GM18868 (cell line): ENCODE measurements at regions not wholly inside any gene's neighbourhood (a gene's known extent, or its start where the extent isn't known, plus 50 kb on each side); places are given as distances from the start of the nearest gene placed in this dataset.

ENCODE experiments used
- ATAC-seq: cut with Tn5 transposase; IDR thresholded peaks from one replicate; pipeline ENCODE4 v1.9.1; 2021; ENCODE audit warnings: mild to moderate bottlenecking, moderate library complexity; ENCODE audit not compliant: unreplicated experiment

DNA sequence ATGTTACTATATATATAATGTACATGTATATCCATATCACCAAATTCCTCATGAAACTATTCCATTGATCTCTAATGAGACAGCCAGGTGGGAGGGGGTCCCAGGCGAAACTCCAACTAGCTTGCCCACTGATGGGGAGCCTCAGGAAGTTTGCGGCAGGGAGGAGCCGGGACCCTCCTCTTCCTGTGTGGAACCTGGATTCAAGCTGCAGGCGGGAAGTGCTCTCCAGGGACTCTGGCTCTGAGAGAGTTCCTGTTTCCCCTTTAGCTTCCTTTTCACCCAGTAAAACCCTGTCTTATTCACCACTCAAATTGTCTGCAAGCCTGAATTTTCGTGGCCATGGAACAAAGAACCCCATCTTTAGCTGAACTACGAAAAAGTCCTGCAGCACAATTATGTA lies 152.2 kb downstream of the OPN5 start:
- ATAC-seq: no peak

DNA sequence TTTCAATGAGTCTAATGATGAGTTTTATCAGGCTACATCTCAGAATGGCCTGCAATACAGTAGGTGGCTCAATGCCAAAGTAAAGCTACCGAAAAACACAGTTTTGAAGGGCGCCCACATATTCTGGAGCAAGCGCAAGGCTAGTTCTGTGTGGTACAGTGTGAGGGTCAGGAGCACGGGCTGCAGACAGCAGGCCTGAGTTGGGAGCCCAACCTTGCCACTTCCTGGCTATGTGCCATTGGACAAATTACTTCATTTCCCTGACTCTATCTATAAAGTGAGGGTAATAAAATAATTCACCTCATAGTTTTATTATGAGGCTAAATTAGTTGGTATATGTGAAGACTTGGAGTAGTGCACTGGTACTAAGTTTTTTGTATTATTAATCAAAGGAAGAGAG lies 150.7 kb downstream of the OPN5 start:
- ATAC-seq: no peak

- ATAC-seq: no peak
These were observed 142.2 kb downstream of the OPN5 start for GRCh38 chr6:47924001-47924400.

DNA sequence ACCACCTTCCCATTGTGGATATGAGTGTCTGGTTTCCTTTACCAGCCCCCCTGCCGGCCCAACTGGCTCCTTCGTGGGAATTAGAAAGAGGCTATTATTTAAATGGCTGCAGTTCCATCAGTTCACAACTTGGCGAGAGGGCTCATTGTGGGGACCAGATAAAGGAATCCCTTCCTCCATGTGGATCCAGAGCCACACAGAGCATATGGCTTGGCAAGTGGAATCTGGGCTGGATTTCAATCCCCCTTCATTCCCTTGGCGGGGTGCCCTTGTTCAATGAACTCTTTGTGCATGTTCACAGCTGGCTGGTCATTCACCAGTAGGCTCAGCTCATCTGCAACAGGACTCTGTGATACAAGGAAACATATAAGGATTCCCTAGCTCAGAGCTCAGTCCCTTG lies 140.6 kb downstream of the OPN5 start:
- ATAC-seq: no peak

DNA sequence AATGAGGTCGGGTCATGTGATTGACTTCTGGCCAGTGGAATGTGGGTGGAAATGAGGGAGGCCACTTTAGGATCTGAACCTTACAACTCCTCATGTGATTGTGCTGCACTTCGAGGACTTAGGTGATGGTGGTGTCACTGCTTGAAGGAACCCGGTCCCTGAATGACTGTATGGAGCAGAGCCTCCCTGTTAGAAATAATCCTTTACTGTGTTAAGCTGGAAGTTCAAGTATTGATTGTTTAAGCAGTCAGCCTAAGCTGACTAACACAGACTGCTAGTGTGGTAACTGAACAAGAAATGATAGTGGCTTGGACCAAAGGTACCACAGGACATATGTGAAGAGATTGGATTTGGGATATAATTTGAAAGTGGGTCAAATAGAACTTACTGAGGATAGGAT lies 138.0 kb downstream of the OPN5 start:
- no peak for ATAC-seq

DNA sequence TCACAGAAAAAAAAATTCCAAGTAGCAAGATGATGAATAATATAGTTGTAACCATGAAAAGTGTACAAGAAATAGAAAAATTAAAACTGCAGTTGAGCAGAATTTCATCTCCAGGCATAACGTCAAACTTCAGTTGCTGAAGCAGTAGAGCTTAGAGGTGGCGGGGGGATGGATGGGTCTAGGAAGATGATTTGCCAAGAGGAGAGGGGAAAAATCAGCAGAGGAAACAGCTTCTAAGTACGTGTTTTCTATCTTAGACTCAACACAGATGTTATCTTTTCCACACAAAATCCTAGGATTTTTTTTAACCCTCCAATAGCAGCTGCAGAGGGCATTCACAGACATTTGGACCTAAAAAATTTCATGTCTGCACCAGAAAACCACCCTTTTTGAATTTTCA lies 136.0 kb downstream of the OPN5 start:
- ATAC-seq: no peak

DNA sequence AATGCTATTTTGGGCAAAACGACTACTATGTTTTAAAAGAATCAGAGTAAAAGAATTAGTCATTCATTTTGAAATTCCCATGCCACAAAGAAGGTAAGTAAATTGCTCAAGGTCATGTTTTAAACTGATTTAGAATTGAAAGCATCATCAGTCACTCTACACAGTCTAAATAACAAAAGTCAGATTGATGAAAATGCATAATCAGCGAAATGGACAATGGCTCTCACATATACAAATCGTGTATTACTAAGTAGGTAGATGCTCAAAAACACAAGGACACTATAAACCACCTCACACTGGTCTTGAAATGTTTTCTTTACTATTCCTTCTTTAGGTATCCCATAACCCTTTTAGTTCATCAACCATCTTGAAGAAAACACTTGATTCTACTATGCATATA lies 135.4 kb downstream of the OPN5 start:
- ATAC-seq: no peak

GRCh38 chr6:47915017-47915416 lies 133.2 kb downstream of the OPN5 start:
- ATAC-seq: no peak

DNA sequence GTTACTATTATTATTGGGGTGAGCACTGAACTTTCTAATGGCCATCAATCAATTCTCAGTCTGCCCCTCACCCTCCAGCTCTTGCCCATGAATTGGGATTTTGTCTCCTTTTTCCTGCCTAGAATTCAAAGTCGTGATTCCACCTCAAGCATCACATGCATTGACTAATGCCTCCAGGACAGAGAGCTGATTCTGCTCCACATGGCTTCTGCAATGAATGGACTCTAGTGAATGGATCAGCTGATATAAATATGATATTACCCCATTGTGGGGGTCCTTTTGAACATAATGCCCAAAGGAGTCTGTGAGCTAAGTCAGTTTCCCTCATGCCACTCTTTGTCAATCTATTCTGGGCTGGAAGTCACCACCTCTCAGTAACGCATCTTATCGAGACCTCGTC lies 126.4 kb downstream of the OPN5 start:
- no peak for ATAC-seq

DNA sequence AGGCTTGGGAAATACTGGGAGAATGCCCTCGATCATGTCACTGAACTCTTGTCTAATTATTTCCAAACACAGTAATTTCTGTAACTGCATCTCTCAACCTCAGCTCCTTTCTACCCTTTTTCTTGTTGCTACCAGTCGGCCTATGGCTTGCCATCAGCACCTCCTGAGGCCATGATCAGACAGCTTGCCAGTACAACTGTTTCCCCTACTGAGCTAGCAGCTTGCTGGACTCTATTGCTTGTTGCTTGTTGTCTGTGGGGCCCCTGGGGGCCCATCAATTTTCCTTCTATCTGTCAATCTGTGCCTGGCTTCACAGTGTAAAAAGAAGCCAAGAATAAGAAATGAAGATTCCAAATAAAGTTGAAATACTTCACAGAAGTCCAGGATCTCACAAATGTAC lies 123.9 kb downstream of the OPN5 start:
- no peak for ATAC-seq

DNA sequence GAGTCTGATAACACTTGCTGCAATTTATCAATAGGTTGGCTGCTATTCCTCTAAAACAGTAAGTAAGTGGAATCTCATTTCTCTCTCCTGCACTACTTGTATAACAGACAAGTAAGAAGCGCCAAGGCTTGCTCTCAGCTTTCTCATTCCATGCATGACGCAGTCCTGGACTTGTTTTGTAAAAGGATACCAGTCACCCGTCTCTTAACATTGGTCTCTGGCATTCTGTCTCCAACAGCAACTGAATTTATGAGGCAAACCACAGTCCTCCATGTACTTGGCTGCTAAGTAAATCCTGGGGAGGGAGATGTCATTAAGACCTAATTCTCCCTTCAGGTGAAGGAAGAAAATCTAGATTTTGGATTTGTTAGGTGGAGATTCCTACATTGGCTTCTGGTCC lies 115.4 kb downstream of the OPN5 start:
- ATAC-seq: no peak

DNA sequence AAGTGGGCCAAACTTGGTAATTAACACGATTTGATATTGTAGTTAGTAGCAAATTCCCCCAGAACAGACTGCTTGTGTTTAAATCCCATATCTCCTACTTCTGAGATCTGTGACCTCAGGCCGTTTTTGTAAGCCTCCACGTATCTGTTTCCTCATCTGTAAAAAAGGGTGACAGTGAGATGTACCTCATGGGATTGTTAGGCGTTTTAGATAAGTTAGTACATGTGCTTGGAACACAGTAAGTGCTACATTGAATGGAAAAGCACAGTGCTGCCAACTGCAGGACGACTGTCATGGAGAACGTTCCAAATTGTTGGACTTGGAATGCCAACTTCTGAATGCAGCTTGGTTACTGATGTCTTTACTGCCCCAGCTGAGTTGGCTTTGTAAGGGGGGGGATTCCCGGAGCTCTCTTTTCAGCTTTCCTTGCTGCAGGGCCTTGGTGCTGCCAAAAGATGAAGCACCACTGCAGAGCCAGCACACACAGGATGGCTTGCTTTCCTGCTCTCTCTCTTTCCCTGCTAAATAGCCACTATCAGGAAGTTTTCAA lies 108.6 kb downstream of the OPN5 start:
- no peak for ATAC-seq

DNA sequence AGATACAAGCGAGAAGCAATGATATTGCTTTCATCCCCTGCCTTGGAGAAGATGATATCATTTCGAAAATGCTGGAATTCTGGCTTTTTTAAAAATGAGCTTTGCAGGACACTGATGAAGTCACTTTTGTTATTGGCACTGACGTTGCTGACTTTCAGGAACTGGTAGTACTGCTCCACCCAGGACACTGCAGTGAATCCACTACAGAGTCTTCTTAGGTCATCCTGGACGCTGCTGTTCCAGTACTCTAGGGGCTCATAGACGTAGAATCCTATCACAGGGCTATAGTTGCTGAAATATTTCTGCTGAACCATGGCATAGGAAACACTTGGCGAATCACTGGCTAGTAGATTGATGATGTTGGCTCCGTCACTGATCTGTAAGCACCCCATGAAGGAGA lies 97.2 kb downstream of the OPN5 start:
- no peak for ATAC-seq
